Sigmoid colon (tissue), 3 donors: ENCODE measurements at regions not wholly inside any gene's neighbourhood (a gene's known extent, or its start where the extent isn't known, plus 50 kb on each side); places are given as distances from the start of the nearest gene placed in this dataset.

ENCODE experiments used
- POLR2A ChIP-seq, 2 donors: fragments of 450-650 bp; IDR thresholded peaks; one replicate each; pipeline ENCODE4 v1.6.1; 2016; ENCODE audit warnings: antibody characterized with exemption in 2 of 2, mild to moderate bottlenecking in 2 of 2, moderate library complexity in 2 of 2
- TF ChIP-seq, protein P1 (sequence below), 4 experiments: fragments of 450-650 bp in 3 of 4; fragments of 200-600 bp in 1 of 4; IDR thresholded peaks; one replicate each; pipeline ENCODE4 v1.5.1; 2016 to 2019; ENCODE audit warnings: antibody characterized with exemption in 4 of 4, mild to moderate bottlenecking in 3 of 4, moderate library complexity in 2 of 4

DNA sequence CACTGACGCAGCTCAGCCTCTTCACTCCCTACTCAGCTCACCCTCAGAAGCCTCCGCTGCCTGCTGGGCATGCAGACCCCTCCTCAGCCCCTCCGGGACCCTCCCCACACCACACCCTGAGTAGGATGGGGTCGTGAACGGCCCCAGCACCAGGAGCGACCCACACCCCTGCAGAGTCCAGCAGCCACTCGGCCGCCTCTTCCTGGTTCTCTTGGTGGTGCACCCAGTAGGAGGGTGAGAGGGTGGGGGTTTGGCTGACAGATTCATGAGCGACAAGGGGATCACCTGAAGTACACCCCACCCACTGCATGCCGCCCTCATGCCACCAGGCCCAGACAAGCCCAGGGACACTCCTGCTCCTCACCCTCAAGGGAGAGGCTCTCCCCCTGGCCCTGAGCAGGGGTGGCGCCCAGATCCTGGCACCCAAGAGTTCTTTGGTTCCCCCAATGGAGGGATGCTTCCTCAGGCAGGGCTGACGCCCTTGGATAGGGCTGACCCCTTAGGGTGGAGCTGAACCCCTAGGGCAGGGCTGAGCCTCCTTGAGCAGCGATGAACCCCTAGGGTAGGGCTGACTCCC is 76.6 kb upstream of the GPC1 start:
- TF ChIP-seq, protein P1, sequence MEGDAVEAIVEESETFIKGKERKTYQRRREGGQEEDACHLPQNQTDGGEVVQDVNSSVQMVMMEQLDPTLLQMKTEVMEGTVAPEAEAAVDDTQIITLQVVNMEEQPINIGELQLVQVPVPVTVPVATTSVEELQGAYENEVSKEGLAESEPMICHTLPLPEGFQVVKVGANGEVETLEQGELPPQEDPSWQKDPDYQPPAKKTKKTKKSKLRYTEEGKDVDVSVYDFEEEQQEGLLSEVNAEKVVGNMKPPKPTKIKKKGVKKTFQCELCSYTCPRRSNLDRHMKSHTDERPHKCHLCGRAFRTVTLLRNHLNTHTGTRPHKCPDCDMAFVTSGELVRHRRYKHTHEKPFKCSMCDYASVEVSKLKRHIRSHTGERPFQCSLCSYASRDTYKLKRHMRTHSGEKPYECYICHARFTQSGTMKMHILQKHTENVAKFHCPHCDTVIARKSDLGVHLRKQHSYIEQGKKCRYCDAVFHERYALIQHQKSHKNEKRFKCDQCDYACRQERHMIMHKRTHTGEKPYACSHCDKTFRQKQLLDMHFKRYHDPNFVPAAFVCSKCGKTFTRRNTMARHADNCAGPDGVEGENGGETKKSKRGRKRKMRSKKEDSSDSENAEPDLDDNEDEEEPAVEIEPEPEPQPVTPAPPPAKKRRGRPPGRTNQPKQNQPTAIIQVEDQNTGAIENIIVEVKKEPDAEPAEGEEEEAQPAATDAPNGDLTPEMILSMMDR (IDR thresholded peaks at IDR 0.05) = no peak
- TF ChIP-seq POLR2A (IDR thresholded peaks at IDR 0.05) = no peak
